CD4-positive, alpha-beta T cell treated with Interleukin-4 for 4 hours (primary cell): ENCODE measurements at regions not wholly inside any gene's neighbourhood (a gene's known extent, or its start where the extent isn't known, plus 50 kb on each side); places are given as distances from the start of the nearest gene placed in this dataset.
"Not testable (repeated sequence)": the region's sequence is repeated elsewhere in the genome, so short reads cannot be mapped to it uniquely, and the experiment has no call there.

Source experiments
- DNase-seq: peaks from one replicate; pipeline ENCODE4 v3.0.0-alpha.2; 2020

- no peak for DNase-seq
Measured at GRCh38 chr5:17690473-17690872, 56.2 kb downstream of the TAF11L14 start.

GRCh38 chr5:17691762-17692161, 57.5 kb downstream of the TAF11L14 start:
- DNase-seq: no peak

GRCh38 chr5:17694371-17694770, 60.1 kb downstream of the TAF11L14 start:
- no peak for DNase-seq

- no peak for DNase-seq
Measured at GRCh38 chr5:17694914-17695313, 60.7 kb downstream of the TAF11L14 start.

- DNase-seq: no peak
Measured at GRCh38 chr5:17696627-17697026, 62.4 kb downstream of the TAF11L14 start.

GRCh38 chr5:17697671-17698070, 63.4 kb downstream of the TAF11L14 start:
- no peak for DNase-seq

GRCh38 chr5:17709011-17709710, 74.9 kb downstream of the TAF11L14 start:
- no peak for DNase-seq

- DNase-seq: no peak
Measured at GRCh38 chr5:17713301-17713700, 79.0 kb downstream of the TAF11L14 start.

- DNase-seq: no peak
Measured at GRCh38 chr5:17714186-17714585, 79.9 kb downstream of the TAF11L14 start.

- no peak for DNase-seq
Measured at GRCh38 chr5:17719592-17719991, 85.3 kb downstream of the TAF11L14 start.

- no peak for DNase-seq
Measured at GRCh38 chr5:17720071-17720470, 85.8 kb downstream of the TAF11L14 start.

- no peak for DNase-seq
Measured at GRCh38 chr5:17723876-17724275, 89.6 kb downstream of the TAF11L14 start.

- no peak for DNase-seq
Measured at GRCh38 chr5:17727098-17727497, 92.8 kb downstream of the TAF11L14 start.

- DNase-seq: no peak
Measured at GRCh38 chr5:17730421-17730820, 96.2 kb downstream of the TAF11L14 start.

GRCh38 chr5:17732351-17732923, 98.2 kb downstream of the TAF11L14 start:
- no peak for DNase-seq

GRCh38 chr5:17734011-17734410, 99.8 kb downstream of the TAF11L14 start:
- no peak for DNase-seq

- no peak for DNase-seq
Measured at GRCh38 chr5:17735761-17736160, 101.5 kb downstream of the TAF11L14 start.

GRCh38 chr5:17737092-17737491, 102.8 kb downstream of the TAF11L14 start:
- no peak for DNase-seq

- no peak for DNase-seq
Measured at GRCh38 chr5:17738446-17738845, 104.2 kb downstream of the TAF11L14 start.

GRCh38 chr5:17743580-17744435, 109.5 kb downstream of the TAF11L14 start:
- DNase-seq: no peak

GRCh38 chr5:17748201-17748600, 113.9 kb downstream of the TAF11L14 start:
- no peak for DNase-seq

- DNase-seq: no peak
Measured at GRCh38 chr5:17748941-17749340, 114.7 kb downstream of the TAF11L14 start.

- not testable (repeated sequence) for DNase-seq
Measured at GRCh38 chr5:17755406-17755805, 121.1 kb downstream of the TAF11L14 start.

GRCh38 chr5:17761326-17761725, 127.1 kb downstream of the TAF11L14 start:
- DNase-seq: no peak
